Vagina (tissue), 2 donors: ENCODE measurements at regions not wholly inside any gene's neighbourhood (a gene's known extent, or its start where the extent isn't known, plus 50 kb on each side); places are given as distances from the start of the nearest gene placed in this dataset.

Experiments
- DNase-seq, 2 donors: peaks; one replicate each; pipeline ENCODE4 v3.0.0-alpha.2; 2017; ENCODE audit errors: extremely low spot score in 2 of 2
- H3K27ac ChIP-seq: fragments of 200-600 bp; sonication (generic); one replicate; pipeline ENCODE4 v1.5.1; 2019
- H3K27me3 ChIP-seq: fragments of 200-600 bp; sonication (generic); one replicate; pipeline ENCODE4 v1.5.1; 2019
- H3K36me3 ChIP-seq, 2 donors: fragments of 200-600 bp; sonication (generic); one replicate each; pipeline ENCODE4 v1.5.1; 2017 to 2019
- H3K4me1 ChIP-seq: fragments of 200-600 bp; sonication (generic); one replicate; pipeline ENCODE4 v1.5.1; 2019
- H3K4me3 ChIP-seq, 2 donors: fragments of 200-600 bp; sonication (generic); 1 replicate in 1 of 2; 2 replicates in 1 of 2; pipeline ENCODE4 v1.5.1; 2016 to 2019
- H3K9me3 ChIP-seq: fragments of 200-600 bp; sonication (generic); one replicate; pipeline ENCODE4 v1.5.1; 2019
- CTCF ChIP-seq, 3 experiments: fragments of 450-650 bp in 2 of 3; fragments of 200-600 bp in 1 of 3; sonication (generic) in 1 of 3; IDR thresholded peaks; one replicate each; pipeline ENCODE4 v1.5.1; 2017 to 2019; ENCODE audit warnings: antibody characterized with exemption in 3 of 3, mild to moderate bottlenecking in 2 of 3, moderate library complexity in 2 of 3
- POLR2A ChIP-seq, 2 donors: fragments of 450-650 bp; IDR thresholded peaks; one replicate each; pipeline ENCODE4 v1.6.1; 2017; ENCODE audit warnings: antibody characterized with exemption in 2 of 2, mild to moderate bottlenecking in 2 of 2, moderate library complexity in 2 of 2
- POLR2AphosphoS5 ChIP-seq, 2 donors: sonication (generic); formaldehyde crosslinking; IDR thresholded peaks; one replicate each; pipeline ENCODE4 v1.9.0; 2017; ENCODE audit warnings: antibody characterized with exemption in 2 of 2, mild to moderate bottlenecking in 2 of 2, low read depth in 1 of 2; ENCODE audit not compliant: insufficient read depth in 1 of 2
- intact Hi-C: fragments of 100-400 bp; cut with DNase I; formaldehyde crosslinking; loops from one replicate; pipeline ENCODE4 v1.15.1; 2023

GRCh38 chr16:24428756-24429155 lies 110.6 kb upstream of the RBBP6 start:
- no peaks in the 10 kb centered on the region for H3K9me3 ChIP-seq
- H3K4me1 ChIP-seq, result no peaks in the 10 kb centered on the region
- TF ChIP-seq POLR2A (IDR thresholded peaks at IDR 0.05) (no peak), POLR2AphosphoS5 (IDR thresholded peaks at IDR 0.05; ENCODE audit: insufficient read depth in 1 of 2, low read depth in 1 of 2) (no peak), CTCF (IDR thresholded peaks at IDR 0.05) (no peak)
- no peaks in the 10 kb centered on the region for H3K36me3 ChIP-seq
- intact Hi-C loops, result no loop called here
- no peak overlapping the region for H3K27ac ChIP-seq
- H3K4me3 ChIP-seq, result no peak overlapping the region
- no peaks in the 10 kb centered on the region for H3K27me3 ChIP-seq
- no peak for DNase-seq

GRCh38 chr16:24430954-24431760 lies 108.2 kb upstream of the RBBP6 start:
- intact Hi-C loops, result no loop called here
- TF ChIP-seq POLR2AphosphoS5 (IDR thresholded peaks at IDR 0.05; ENCODE audit: insufficient read depth in 1 of 2, low read depth in 1 of 2) (no peak), CTCF (IDR thresholded peaks at IDR 0.05) (no peak), POLR2A (IDR thresholded peaks at IDR 0.05) (no peak)
- no peaks in the 10 kb centered on the region for H3K36me3 ChIP-seq
- no peak overlapping the region for H3K27ac ChIP-seq
- DNase-seq, result no peak
- no peaks in the 10 kb centered on the region for H3K4me1 ChIP-seq
- H3K27me3 ChIP-seq, result no peaks in the 10 kb centered on the region
- H3K9me3 ChIP-seq, result no peaks in the 10 kb centered on the region
- no peak overlapping the region for H3K4me3 ChIP-seq

DNA sequence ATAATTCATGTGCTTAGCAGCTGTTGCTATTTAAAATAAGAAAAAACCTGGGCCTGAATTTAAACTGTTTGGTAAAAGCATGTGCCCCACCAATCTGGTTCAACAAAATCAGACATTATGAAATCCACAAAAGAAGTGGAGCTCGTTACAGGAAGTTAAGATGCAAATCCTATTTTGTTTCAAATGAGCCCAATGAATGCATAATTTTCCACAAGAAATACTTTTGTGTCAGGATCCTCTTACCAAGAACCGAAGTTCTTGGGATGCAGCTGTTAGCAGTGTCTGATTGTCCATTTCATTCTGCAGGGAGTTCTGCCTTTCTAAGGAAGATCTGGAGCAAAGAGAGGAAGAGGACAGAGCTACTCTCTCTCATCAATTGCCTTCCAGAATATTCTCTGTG lies 105.7 kb upstream of the RBBP6 start:
- H3K9me3 ChIP-seq, result no peaks in the 10 kb centered on the region
- no peaks in the 10 kb centered on the region for H3K4me1 ChIP-seq
- no peak overlapping the region for H3K27ac ChIP-seq
- H3K36me3 ChIP-seq, result no peaks in the 10 kb centered on the region
- TF ChIP-seq CTCF (IDR thresholded peaks at IDR 0.05) (no peak), POLR2AphosphoS5 (IDR thresholded peaks at IDR 0.05; ENCODE audit: insufficient read depth in 1 of 2, low read depth in 1 of 2) (no peak), POLR2A (IDR thresholded peaks at IDR 0.05) (no peak)
- no peaks in the 10 kb centered on the region for H3K27me3 ChIP-seq
- no peak for DNase-seq
- intact Hi-C loops, result no loop called here
- no peak overlapping the region for H3K4me3 ChIP-seq

DNA sequence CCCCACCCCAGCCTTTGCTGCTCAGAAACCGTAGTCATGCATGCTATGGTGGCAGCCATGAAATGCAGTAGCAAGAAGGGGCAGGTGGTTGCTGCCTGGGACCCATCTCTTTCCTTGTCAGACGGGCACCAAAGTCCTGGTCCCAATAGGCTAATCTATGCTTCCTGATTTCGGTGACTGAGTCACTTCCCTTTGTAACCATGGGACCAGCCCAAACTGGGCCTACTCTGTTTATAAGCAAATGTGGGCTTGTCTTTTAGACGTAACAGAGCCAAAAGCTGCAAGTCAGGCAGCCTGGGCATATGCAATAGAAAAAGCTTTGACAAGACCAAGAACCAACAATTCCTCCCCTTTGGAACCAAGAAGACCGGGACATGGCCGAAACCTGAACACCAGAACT lies 99.1 kb upstream of the RBBP6 start:
- DNase-seq, result no peak
- TF ChIP-seq POLR2A (IDR thresholded peaks at IDR 0.05), result no peak
- no peak for TF ChIP-seq POLR2AphosphoS5 (IDR thresholded peaks at IDR 0.05; ENCODE audit: insufficient read depth in 1 of 2, low read depth in 1 of 2)
- TF ChIP-seq CTCF (IDR thresholded peaks at IDR 0.05), result no peak
- H3K9me3 ChIP-seq, result no peaks in the 10 kb centered on the region

GRCh38 chr16:24442631-24443030 lies 96.7 kb upstream of the RBBP6 start:
- Histone ChIP-seq H3K27ac (no peak overlapping the region), H3K4me3 (no peak overlapping the region), H3K27me3 (no peaks in the 10 kb centered on the region), H3K4me1 (no peaks in the 10 kb centered on the region), H3K36me3 (no peaks in the 10 kb centered on the region), H3K9me3 (no peaks in the 10 kb centered on the region)
- no peak for TF ChIP-seq POLR2AphosphoS5 (IDR thresholded peaks at IDR 0.05; ENCODE audit: insufficient read depth in 1 of 2, low read depth in 1 of 2)
- no peak for TF ChIP-seq POLR2A (IDR thresholded peaks at IDR 0.05)
- TF ChIP-seq CTCF (IDR thresholded peaks at IDR 0.05), result no peak
- DNase-seq, result no peak
- intact Hi-C loops, result no loop called here

More for the DNA sequence above, 99.1 kb upstream of the RBBP6 start:
- H3K36me3 ChIP-seq, result no peaks in the 10 kb centered on the region
- H3K4me3 ChIP-seq, result no peak overlapping the region
- H3K27me3 ChIP-seq, result no peaks in the 10 kb centered on the region
- intact Hi-C loops, result no loop called here
- H3K27ac ChIP-seq, result no peak overlapping the region
- H3K4me1 ChIP-seq, result no peaks in the 10 kb centered on the region
